GM23338 (cell line): ENCODE measurements at regions not wholly inside any gene's neighbourhood (a gene's known extent, or its start where the extent isn't known, plus 50 kb on each side); places are given as distances from the start of the nearest gene placed in this dataset.

ENCODE experiments used
- ATAC-seq: fragments of 200-7000 bp; cut with Tn5 transposase; 3 replicates; pipeline ENCODE4 v1.9.1; 2020
- DNase-seq: peaks from one replicate; pipeline ENCODE4 v3.0.0-alpha.2; 2015; ENCODE audit warnings: low spot score
- H2AFZ ChIP-seq: fragments of 200-600 bp; sonication (generic); 2 replicates; pipeline ENCODE4 v1.8.0; 2016; ENCODE audit warnings: antibody characterized with exemption, mild to moderate bottlenecking, moderate library complexity
- H3F3A ChIP-seq: fragments of 200-600 bp; sonication (generic); replicated peaks from 2 replicates; pipeline ENCODE4 v1.8.0; 2017; ENCODE audit warnings: antibody characterized with exemption, mixed run types, low read depth
- H3K27ac ChIP-seq: fragments of 200-600 bp; sonication (generic); 2 replicates; pipeline ENCODE4 v1.6.1; 2016; ENCODE audit warnings: low read depth
- H3K27me3 ChIP-seq: fragments of 200-600 bp; sonication (generic); 2 replicates; pipeline ENCODE4 v1.8.0; 2016; ENCODE audit warnings: mild to moderate bottlenecking, mixed run types, moderate library complexity; ENCODE audit not compliant: insufficient read depth
- H3K36me3 ChIP-seq: fragments of 200-600 bp; sonication (generic); 2 replicates; pipeline ENCODE4 v1.8.0; 2016; ENCODE audit warnings: mild to moderate bottlenecking; ENCODE audit not compliant: insufficient read depth
- H3K4me1 ChIP-seq: fragments of 200-600 bp; sonication (generic); 2 replicates; pipeline ENCODE4 v1.8.0; 2016; ENCODE audit warnings: mild to moderate bottlenecking, moderate library complexity; ENCODE audit not compliant: insufficient read depth
- H3K4me2 ChIP-seq: fragments of 200-600 bp; sonication (generic); 2 replicates; pipeline ENCODE4 v1.7.1; 2017; ENCODE audit warnings: mixed run types
- H3K4me3 ChIP-seq: fragments of 200-600 bp; sonication (generic); 2 replicates; pipeline ENCODE4 v1.6.1; 2016; ENCODE audit warnings: mixed run types
- H3K79me2 ChIP-seq: fragments of 200-600 bp; sonication (generic); replicated peaks from 2 replicates; pipeline ENCODE4 v1.8.0; 2017; ENCODE audit warnings: mild to moderate bottlenecking; ENCODE audit not compliant: insufficient read depth
- H3K9me2 ChIP-seq: fragments of 200-600 bp; sonication (generic); 2 replicates; pipeline ENCODE4 v1.8.0; 2017; ENCODE audit not compliant: insufficient read depth
- H4K20me1 ChIP-seq: fragments of 200-600 bp; sonication (generic); replicated peaks from 2 replicates; pipeline ENCODE4 v1.8.0; 2017; ENCODE audit warnings: mild to moderate bottlenecking; ENCODE audit not compliant: insufficient read depth
- H3K27ac Mint-ChIP-seq: 2 replicates; pipeline ENCODE4 v1.8.0; 2020; ENCODE audit warnings: inconsistent platforms, mild to moderate bottlenecking, moderate library complexity, mixed read lengths
- H3K27me3 Mint-ChIP-seq: 3 replicates; pipeline ENCODE4 v1.8.0; 2022; ENCODE audit warnings: low read depth, mild to moderate bottlenecking, moderate library complexity, mixed read lengths, inconsistent platforms; ENCODE audit not compliant: insufficient read depth, poor library complexity
- H3K36me3 Mint-ChIP-seq: 3 replicates; pipeline ENCODE4 v1.8.0; 2021; ENCODE audit warnings: low read depth, mild to moderate bottlenecking, inconsistent platforms, moderate library complexity, mixed read lengths
- H3K4me1 Mint-ChIP-seq: 3 replicates; pipeline ENCODE4 v1.8.0; 2020; ENCODE audit warnings: mild to moderate bottlenecking, inconsistent platforms, mixed read lengths
- H3K4me3 Mint-ChIP-seq: 3 replicates; pipeline ENCODE4 v1.8.0; 2021; ENCODE audit warnings: moderate library complexity, mild to moderate bottlenecking, inconsistent platforms, mixed read lengths
- H3K9me3 Mint-ChIP-seq: 3 replicates; pipeline ENCODE4 v1.8.0; 2020; ENCODE audit warnings: moderate library complexity, mild to moderate bottlenecking, inconsistent platforms, mixed read lengths
- CREB1 ChIP-seq: fragments of 250-450 bp; sonication (Bioruptor Pico); IDR thresholded peaks from 2 replicates; pipeline ENCODE4 v1.5.0; 2020; ENCODE audit warnings: low read depth, mild to moderate bottlenecking, moderate library complexity
- CTCF ChIP-seq, 2 experiments: fragments of 200-600 bp in 1 of 2; sonication (generic) in 1 of 2; conservative IDR thresholded peaks; 2 replicates each; pipeline versions ENCODE4 v1.5.1 to v1.6.1; 2016 to 2017; ENCODE audit warnings: antibody characterized with exemption in 2 of 2, low read depth in 2 of 2, mild to moderate bottlenecking in 2 of 2, moderate library complexity in 1 of 2
- ETS1 ChIP-seq: IDR thresholded peaks from 2 replicates; pipeline ENCODE4 v1.6.1; 2016; ENCODE audit warnings: antibody characterized with exemption
- EZH2 ChIP-seq: fragments of 200-600 bp; sonication (generic); IDR thresholded peaks from one replicate; pipeline ENCODE4 v1.8.0; 2017; ENCODE audit warnings: antibody characterized with exemption, mild to moderate bottlenecking, low read depth; ENCODE audit not compliant: unreplicated experiment
- JUNB ChIP-seq: IDR thresholded peaks from one replicate; pipeline ENCODE4 v1.6.1; 2016; ENCODE audit warnings: antibody characterized with exemption; ENCODE audit not compliant: unreplicated experiment
- NANOG ChIP-seq: IDR thresholded peaks from 2 replicates; pipeline ENCODE4 v1.6.1; 2016; ENCODE audit warnings: antibody characterized with exemption, borderline replicate concordance
- REST ChIP-seq: IDR thresholded peaks from one replicate; pipeline ENCODE4 v1.6.1; 2018; ENCODE audit warnings: antibody characterized with exemption; ENCODE audit not compliant: unreplicated experiment
- STAT1 ChIP-seq: IDR thresholded peaks from one replicate; pipeline ENCODE4 v1.6.1; 2016; ENCODE audit warnings: antibody characterized with exemption; ENCODE audit not compliant: unreplicated experiment
- ZNF114 ChIP-seq: fragments of 250-450 bp; sonication (Bioruptor Pico); IDR thresholded peaks from 2 replicates; pipeline ENCODE4 v1.5.0; 2020; ENCODE audit warnings: mild to moderate bottlenecking, moderate library complexity
- ZNF331 ChIP-seq: fragments of 250-450 bp; sonication (Bioruptor Pico); IDR thresholded peaks from 2 replicates; pipeline ENCODE4 v1.5.0; 2020; ENCODE audit warnings: low read depth, mild to moderate bottlenecking, moderate library complexity
- ZNF462 ChIP-seq: fragments of 250-450 bp; sonication (Bioruptor Pico); IDR thresholded peaks from 2 replicates; pipeline ENCODE4 v1.5.0; 2020; ENCODE audit warnings: mild to moderate bottlenecking, moderate library complexity

GRCh38 chr14:98959410-98959809, 312.6 kb downstream of the BCL11B start:
- Histone ChIP-seq H3K9me2 (no peaks in the 10 kb centered on the region), H3K4me2 (no peak overlapping the region), H3K27ac (no peak overlapping the region), H3K36me3 (no peaks in the 10 kb centered on the region), H3K27me3 (no peaks in the 10 kb centered on the region), H2AFZ (no peak overlapping the region), H3K79me2 (no peaks in the 10 kb centered on the region), H3K4me3 (no peak overlapping the region), H3K4me1 (no peaks in the 10 kb centered on the region), H3F3A (no peaks in the 10 kb centered on the region), H4K20me1 (no peaks in the 10 kb centered on the region)
- Mint-ChIP-seq H3K9me3 (no peaks in the 10 kb centered on the region; the same call in 2 of the 3 replicates), H3K4me3 (no peak overlapping the region), H3K27me3 (peaks cover 4% of the 10 kb centered on the region), H3K4me1 (peaks cover 8% of the 10 kb centered on the region), H3K36me3 (no peaks in the 10 kb centered on the region), H3K27ac (no peak overlapping the region)
- DNase-seq = no peak
- ATAC-seq = no peak
- no peak for TF ChIP-seq EZH2
- TF ChIP-seq REST = no peak
- TF ChIP-seq CREB1 = no peak
- TF ChIP-seq ZNF331 = no peak
- no peak for TF ChIP-seq ZNF114
- TF ChIP-seq STAT1 = no peak
- no peak for TF ChIP-seq ETS1
- no peak for TF ChIP-seq CTCF (conservative IDR thresholded peaks at IDR 0.05; ENCODE audit: low read depth in 2 of 2)
- no peak for TF ChIP-seq NANOG
- TF ChIP-seq ZNF462 (CRISPR knock-in tag) = no peak
- TF ChIP-seq JUNB = no peak
